ENCODE measurements at regions not wholly inside any gene's neighbourhood (a gene's known extent, or its start where the extent isn't known, plus 50 kb on each side); places are given as distances from the start of the nearest gene placed in this dataset.

DNA sequence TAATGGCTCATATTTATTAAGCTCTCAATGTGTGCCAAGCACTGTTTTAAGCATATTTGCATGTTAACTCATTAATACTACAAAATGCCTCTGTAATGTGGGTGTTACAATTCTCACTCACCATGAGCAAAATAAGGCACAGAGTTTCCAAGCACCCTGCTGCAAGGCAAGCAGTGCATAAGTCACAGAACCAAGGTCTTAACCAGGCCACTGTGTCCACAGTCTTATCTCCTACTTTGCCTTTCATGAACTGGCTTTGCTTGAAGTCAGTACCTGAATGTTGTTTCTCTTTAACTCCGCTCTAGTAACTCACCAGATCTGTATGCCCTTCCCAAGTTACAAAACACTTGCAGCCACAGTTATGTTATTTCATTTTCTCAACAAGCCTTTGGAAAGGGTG is 1372.7 kb downstream of the AACS start:
- Histone ChIP-seq H3K4me2 (no peak overlapping the region), H3K27me3 (ENCODE audit: insufficient read depth) (no peaks in the 10 kb centered on the region), H3K27ac (ENCODE audit: low read depth) (no peak overlapping the region), H3K36me3 (ENCODE audit: insufficient read depth) (no peaks in the 10 kb centered on the region), H3K4me3 (no peak overlapping the region), H4K20me1 (replicated peaks; ENCODE audit: insufficient read depth) (no peaks in the 10 kb centered on the region), H3K9me2 (ENCODE audit: insufficient read depth) (no peaks in the 10 kb centered on the region), H3F3A (replicated peaks; ENCODE audit: low read depth) (no peaks in the 10 kb centered on the region), H2AFZ (no peak overlapping the region), H3K4me1 (ENCODE audit: insufficient read depth) (no peaks in the 10 kb centered on the region), H3K79me2 (replicated peaks; ENCODE audit: insufficient read depth) (no peaks in the 10 kb centered on the region)
- H3K27ac Mint-ChIP-seq = no peak overlapping the region
- no peak overlapping the region for H3K4me3 Mint-ChIP-seq
- no peak for ATAC-seq
- TF ChIP-seq, protein P1, sequence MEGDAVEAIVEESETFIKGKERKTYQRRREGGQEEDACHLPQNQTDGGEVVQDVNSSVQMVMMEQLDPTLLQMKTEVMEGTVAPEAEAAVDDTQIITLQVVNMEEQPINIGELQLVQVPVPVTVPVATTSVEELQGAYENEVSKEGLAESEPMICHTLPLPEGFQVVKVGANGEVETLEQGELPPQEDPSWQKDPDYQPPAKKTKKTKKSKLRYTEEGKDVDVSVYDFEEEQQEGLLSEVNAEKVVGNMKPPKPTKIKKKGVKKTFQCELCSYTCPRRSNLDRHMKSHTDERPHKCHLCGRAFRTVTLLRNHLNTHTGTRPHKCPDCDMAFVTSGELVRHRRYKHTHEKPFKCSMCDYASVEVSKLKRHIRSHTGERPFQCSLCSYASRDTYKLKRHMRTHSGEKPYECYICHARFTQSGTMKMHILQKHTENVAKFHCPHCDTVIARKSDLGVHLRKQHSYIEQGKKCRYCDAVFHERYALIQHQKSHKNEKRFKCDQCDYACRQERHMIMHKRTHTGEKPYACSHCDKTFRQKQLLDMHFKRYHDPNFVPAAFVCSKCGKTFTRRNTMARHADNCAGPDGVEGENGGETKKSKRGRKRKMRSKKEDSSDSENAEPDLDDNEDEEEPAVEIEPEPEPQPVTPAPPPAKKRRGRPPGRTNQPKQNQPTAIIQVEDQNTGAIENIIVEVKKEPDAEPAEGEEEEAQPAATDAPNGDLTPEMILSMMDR (conservative IDR thresholded peaks at IDR 0.05; ENCODE audit: low read depth in 2 of 2) = no peak
- TF ChIP-seq EZH2 (IDR thresholded peaks at IDR 0.05; ENCODE audit: low read depth, unreplicated experiment) (no peak), CREB1 (CRISPR knock-in tag; IDR thresholded peaks at IDR 0.05; ENCODE audit: low read depth) (no peak)
- TF ChIP-seq, protein P2, sequence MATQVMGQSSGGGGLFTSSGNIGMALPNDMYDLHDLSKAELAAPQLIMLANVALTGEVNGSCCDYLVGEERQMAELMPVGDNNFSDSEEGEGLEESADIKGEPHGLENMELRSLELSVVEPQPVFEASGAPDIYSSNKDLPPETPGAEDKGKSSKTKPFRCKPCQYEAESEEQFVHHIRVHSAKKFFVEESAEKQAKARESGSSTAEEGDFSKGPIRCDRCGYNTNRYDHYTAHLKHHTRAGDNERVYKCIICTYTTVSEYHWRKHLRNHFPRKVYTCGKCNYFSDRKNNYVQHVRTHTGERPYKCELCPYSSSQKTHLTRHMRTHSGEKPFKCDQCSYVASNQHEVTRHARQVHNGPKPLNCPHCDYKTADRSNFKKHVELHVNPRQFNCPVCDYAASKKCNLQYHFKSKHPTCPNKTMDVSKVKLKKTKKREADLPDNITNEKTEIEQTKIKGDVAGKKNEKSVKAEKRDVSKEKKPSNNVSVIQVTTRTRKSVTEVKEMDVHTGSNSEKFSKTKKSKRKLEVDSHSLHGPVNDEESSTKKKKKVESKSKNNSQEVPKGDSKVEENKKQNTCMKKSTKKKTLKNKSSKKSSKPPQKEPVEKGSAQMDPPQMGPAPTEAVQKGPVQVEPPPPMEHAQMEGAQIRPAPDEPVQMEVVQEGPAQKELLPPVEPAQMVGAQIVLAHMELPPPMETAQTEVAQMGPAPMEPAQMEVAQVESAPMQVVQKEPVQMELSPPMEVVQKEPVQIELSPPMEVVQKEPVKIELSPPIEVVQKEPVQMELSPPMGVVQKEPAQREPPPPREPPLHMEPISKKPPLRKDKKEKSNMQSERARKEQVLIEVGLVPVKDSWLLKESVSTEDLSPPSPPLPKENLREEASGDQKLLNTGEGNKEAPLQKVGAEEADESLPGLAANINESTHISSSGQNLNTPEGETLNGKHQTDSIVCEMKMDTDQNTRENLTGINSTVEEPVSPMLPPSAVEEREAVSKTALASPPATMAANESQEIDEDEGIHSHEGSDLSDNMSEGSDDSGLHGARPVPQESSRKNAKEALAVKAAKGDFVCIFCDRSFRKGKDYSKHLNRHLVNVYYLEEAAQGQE (IDR thresholded peaks at IDR 0.05; ENCODE audit: unreplicated experiment) = no peak
- no peak for DNase-seq (ENCODE audit: low spot score)
- H3K27me3 Mint-ChIP-seq (ENCODE audit: insufficient read depth, low read depth, poor library complexity) = peaks cover 6% of the 10 kb centered on the region
- H3K4me1 Mint-ChIP-seq = no peaks in the 10 kb centered on the region
- peaks cover 41% of the 10 kb centered on the region for H3K36me3 Mint-ChIP-seq (ENCODE audit: low read depth)
- peaks cover 96% of the 10 kb centered on the region for H3K9me3 Mint-ChIP-seq

DNA sequence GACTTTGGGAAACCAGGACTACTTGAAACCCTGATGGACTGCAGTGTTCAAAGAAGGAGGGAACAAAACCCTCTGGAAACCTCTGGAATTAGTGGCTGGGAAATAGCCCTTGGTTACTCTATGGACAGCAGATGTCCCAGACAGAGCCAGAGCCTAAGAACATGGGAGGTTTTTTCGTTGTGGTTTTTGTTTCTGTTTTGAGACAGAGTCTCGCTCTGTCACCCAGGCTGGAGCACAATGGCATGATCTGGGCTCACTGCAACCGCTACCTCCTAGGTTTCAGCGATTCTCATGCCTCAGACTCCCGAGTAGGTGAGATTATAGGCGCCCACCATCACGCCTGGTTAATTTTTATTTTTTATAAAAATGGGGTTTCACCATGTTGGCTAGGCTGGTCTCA is 1378.7 kb downstream of the AACS start:
- Mint-ChIP-seq H3K36me3 (ENCODE audit: low read depth) (peaks cover 35% of the 10 kb centered on the region), H3K27ac (no peak overlapping the region), H3K9me3 (peaks cover 96% of the 10 kb centered on the region), H3K27me3 (ENCODE audit: insufficient read depth, low read depth, poor library complexity) (peaks cover 7% of the 10 kb centered on the region), H3K4me3 (no peak overlapping the region), H3K4me1 (no peaks in the 10 kb centered on the region)
- no peaks in the 10 kb centered on the region for H3K9me2 ChIP-seq (ENCODE audit: insufficient read depth)
- H3K4me3 ChIP-seq = no peak overlapping the region
- ATAC-seq (no peak), DNase-seq (ENCODE audit: low spot score) (no peak)
- no peak overlapping the region for H3K4me2 ChIP-seq
- no peaks in the 10 kb centered on the region for H3K79me2 ChIP-seq (replicated peaks; ENCODE audit: insufficient read depth)
- H2AFZ ChIP-seq = no peak overlapping the region
- H3K36me3 ChIP-seq (ENCODE audit: insufficient read depth) = no peaks in the 10 kb centered on the region
- H3F3A ChIP-seq (replicated peaks; ENCODE audit: low read depth) = no peaks in the 10 kb centered on the region
- no peaks in the 10 kb centered on the region for H3K4me1 ChIP-seq (ENCODE audit: insufficient read depth)
- no peak overlapping the region for H3K27ac ChIP-seq (ENCODE audit: low read depth)
- H3K27me3 ChIP-seq (ENCODE audit: insufficient read depth) = no peaks in the 10 kb centered on the region
- H4K20me1 ChIP-seq (replicated peaks; ENCODE audit: insufficient read depth) = no peaks in the 10 kb centered on the region
- TF ChIP-seq, protein P1 (conservative IDR thresholded peaks at IDR 0.05; ENCODE audit: low read depth in 2 of 2) = no peak
- no peak for TF ChIP-seq NANOG (IDR thresholded peaks at IDR 0.05; ENCODE audit: borderline replicate concordance)
- TF ChIP-seq, protein P2 (IDR thresholded peaks at IDR 0.05; ENCODE audit: unreplicated experiment) = no peak
